CD4-positive, alpha-beta T cell (primary cell): ENCODE measurements at regions not wholly inside any gene's neighbourhood (a gene's known extent, or its start where the extent isn't known, plus 50 kb on each side); places are given as distances from the start of the nearest gene placed in this dataset.

Source experiments
- ATAC-seq: fragments of 200-7000 bp; cut with Tn5 transposase; one replicate; pipeline ENCODE4 v1.10.0; 2022; ENCODE audit warnings: mild to moderate bottlenecking; ENCODE audit not compliant: poor library complexity
- CTCF ChIA-PET: fragments of 350-600 bp; sonication (Branson Sonifier 250); formaldehyde crosslinking; loops from one replicate; lab custom pipeline; 2021; ENCODE audit warnings: antibody characterized with exemption, inconsistent platforms; lab: Charles Lee
- POLR2A ChIA-PET: fragments of 350-600 bp; sonication (Branson Sonifier 250); formaldehyde crosslinking; loops from one replicate; lab custom pipeline; 2021; ENCODE audit warnings: antibody characterized with exemption, inconsistent platforms; lab: Charles Lee
- DNase-seq, 14 experiments: peaks; one replicate each; pipeline ENCODE4 v3.0.0-alpha.2; 2013 to 2020; ENCODE audit warnings: mixed read lengths in 2 of 14
- H3K27ac ChIP-seq, 2 donors: one replicate each; pipeline versions ENCODE4 v1.5.1 to v1.7.0; 2013; ENCODE audit warnings: low read length in 2 of 2, low read depth in 1 of 2, mild to moderate bottlenecking in 1 of 2
- H3K27me3 ChIP-seq, 2 experiments: 1 replicate in 1 of 2; 2 replicates in 1 of 2; pipeline versions ENCODE4 v1.6.1 to v1.7.0; 2013; ENCODE audit warnings: low read length in 2 of 2, control low read depth in 1 of 2, mild to moderate bottlenecking in 1 of 2, moderate library complexity in 1 of 2; ENCODE audit not compliant: insufficient read depth in 2 of 2, control insufficient read depth in 1 of 2
- H3K36me3 ChIP-seq: one replicate; pipeline ENCODE4 v1.6.1; 2013; ENCODE audit warnings: low read length, control low read depth; ENCODE audit not compliant: insufficient read depth
- H3K4me1 ChIP-seq: one replicate; pipeline ENCODE4 v1.6.1; 2013; ENCODE audit warnings: low read length, control low read depth; ENCODE audit not compliant: insufficient read depth
- H3K4me3 ChIP-seq: one replicate; pipeline ENCODE4 v1.5.1; 2013; ENCODE audit warnings: mild to moderate bottlenecking, low read length, moderate library complexity
- H3K9me3 ChIP-seq, 2 experiments: 1 replicate in 1 of 2; 2 replicates in 1 of 2; pipeline versions ENCODE4 v1.6.1 to v1.7.0; 2013; ENCODE audit warnings: low read length in 2 of 2, mild to moderate bottlenecking in 2 of 2, control low read depth in 1 of 2, moderate library complexity in 1 of 2; ENCODE audit not compliant: control insufficient read depth in 1 of 2, insufficient read depth in 1 of 2
- H3K27ac Mint-ChIP-seq: one replicate; pipeline ENCODE4 v1.8.0; 2020; ENCODE audit warnings: mixed read lengths
- H3K27me3 Mint-ChIP-seq: one replicate; pipeline ENCODE4 v1.8.0; 2021; ENCODE audit warnings: mixed read lengths
- H3K36me3 Mint-ChIP-seq: one replicate; pipeline ENCODE4 v1.8.0; 2021; ENCODE audit warnings: low read depth, mixed read lengths
- H3K4me1 Mint-ChIP-seq: one replicate; pipeline ENCODE4 v1.8.0; 2021; ENCODE audit warnings: low read depth, mixed read lengths
- H3K4me3 Mint-ChIP-seq: one replicate; pipeline ENCODE4 v1.8.0; 2020; ENCODE audit warnings: mild to moderate bottlenecking, mixed read lengths
- H3K9me3 Mint-ChIP-seq: one replicate; pipeline ENCODE4 v1.8.0; 2020; ENCODE audit warnings: mixed read lengths
- CTCF ChIP-seq: fragments of 200-600 bp; IDR thresholded peaks from one replicate; pipeline ENCODE4 v1.8.0; 2022; ENCODE audit warnings: antibody characterized with exemption, mild to moderate bottlenecking
- intact Hi-C, 2 experiments: fragments of 100-400 bp; cut with DNase I in 1 of 2; cut with micrococcal nuclease in 1 of 2; formaldehyde crosslinking; loops; one replicate each; pipeline versions ENCODE4 v1.15.1 to v1.9.0; 2023 to 2025; cut with DNase I, micrococcal nuclease

GRCh38 chr2:157948856-157949255 is 72.7 kb upstream of the ACVR1 start:
- ChIA-PET POLR2A (no interaction called here), CTCF (interaction anchor here (0.6 to 1.2 kb wide), 3 partner anchors 18 to 41 kb away, joined by 3 read pairs; no protein-coding TSS in a partner anchor)
- no peak for TF ChIP-seq CTCF
- no peaks in the 10 kb centered on the region for H3K4me1 ChIP-seq
- no peaks in the 10 kb centered on the region for H3K36me3 Mint-ChIP-seq
- H3K27me3 ChIP-seq = peaks cover 0 to 2% of the 10 kb centered on the region in 2 experiments
- DNase-seq (no peak), ATAC-seq (no peak)
- no peaks in the 10 kb centered on the region for H3K9me3 Mint-ChIP-seq
- no peak overlapping the region for H3K27ac Mint-ChIP-seq
- H3K4me3 Mint-ChIP-seq = no peak overlapping the region
- H3K9me3 ChIP-seq = no peaks in the 10 kb centered on the region
- intact Hi-C loops = no loop called here
- H3K36me3 ChIP-seq = no peaks in the 10 kb centered on the region
- no peaks in the 10 kb centered on the region for H3K4me1 Mint-ChIP-seq
- no peak overlapping the region for H3K27ac ChIP-seq
- H3K4me3 ChIP-seq = no peak overlapping the region
- no peaks in the 10 kb centered on the region for H3K27me3 Mint-ChIP-seq

DNA sequence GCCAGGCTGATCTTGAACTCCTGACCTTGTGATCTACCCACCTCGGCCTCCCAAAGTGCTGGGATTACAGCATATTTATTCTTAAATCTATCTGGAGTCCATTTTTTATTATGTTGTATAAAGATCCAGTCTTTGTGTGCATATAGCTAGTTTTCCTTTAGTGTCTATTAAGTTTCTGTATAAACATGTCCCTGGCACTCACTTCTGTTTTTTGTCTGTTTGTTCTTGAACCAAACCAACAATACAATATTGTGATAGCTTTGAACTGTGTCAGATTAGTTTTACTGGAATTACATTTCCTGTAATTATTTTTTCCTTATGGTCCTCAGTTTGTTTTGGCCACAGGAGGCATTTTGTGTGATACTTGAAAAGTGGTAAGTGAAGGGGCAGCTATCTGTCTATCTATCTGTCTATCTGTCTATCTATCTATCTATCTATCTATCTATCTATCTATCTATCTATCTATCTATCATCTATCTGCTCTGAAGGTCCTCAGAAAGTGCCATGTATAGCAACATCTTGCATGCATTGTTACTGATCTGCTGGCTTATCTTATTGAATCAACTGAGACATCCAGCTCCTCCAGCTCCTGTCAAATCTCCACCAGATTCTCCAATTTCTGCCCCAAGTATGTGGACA is 70.9 kb upstream of the ACVR1 start:
- POLR2A ChIA-PET = no interaction called here
- no peak for DNase-seq
- Mint-ChIP-seq H3K27ac (no peak overlapping the region), H3K36me3 (no peaks in the 10 kb centered on the region), H3K4me1 (no peaks in the 10 kb centered on the region), H3K27me3 (no peaks in the 10 kb centered on the region), H3K4me3 (no peak overlapping the region), H3K9me3 (no peaks in the 10 kb centered on the region)
- H3K27me3 ChIP-seq = peaks cover 0 to 2% of the 10 kb centered on the region in 2 experiments
- CTCF ChIA-PET = interaction anchor here (0.6 to 1.2 kb wide), 2 partner anchors 44 to 56 kb away, joined by 3 read pairs; no protein-coding TSS in a partner anchor
- H3K4me3 ChIP-seq = no peak overlapping the region
- H3K27ac ChIP-seq = no peak overlapping the region
- ATAC-seq = no peak
- TF ChIP-seq CTCF = no peak
- no peaks in the 10 kb centered on the region for H3K4me1 ChIP-seq
- no peaks in the 10 kb centered on the region for H3K36me3 ChIP-seq
- no peaks in the 10 kb centered on the region for H3K9me3 ChIP-seq
- intact Hi-C loops = no loop called here

DNA sequence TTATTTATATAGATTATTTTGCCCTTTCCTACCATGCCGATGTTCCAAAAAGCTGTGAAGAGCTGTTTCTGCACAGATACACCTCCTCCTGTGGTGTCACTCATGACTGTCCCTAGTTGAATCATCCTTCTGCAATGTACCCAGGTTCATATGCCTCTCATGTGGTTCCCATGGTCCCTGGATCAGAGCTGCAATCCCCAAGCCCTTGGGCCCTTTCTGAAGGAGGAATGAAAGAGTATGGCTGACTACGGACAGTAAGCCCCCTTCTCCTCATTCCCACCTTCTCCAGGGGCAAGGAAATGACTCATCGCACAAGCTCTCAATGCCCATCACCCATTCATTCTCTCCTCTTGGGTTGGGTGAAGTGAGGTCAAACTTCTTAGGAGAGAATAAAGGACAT is 63.9 kb upstream of the ACVR1 start:
- H3K36me3 Mint-ChIP-seq = no peaks in the 10 kb centered on the region
- no peak overlapping the region for H3K4me3 Mint-ChIP-seq
- no peak for TF ChIP-seq CTCF
- no peak overlapping the region for H3K27ac ChIP-seq
- ATAC-seq (no peak), DNase-seq (no peak)
- no peak overlapping the region for H3K4me3 ChIP-seq
- no peaks in the 10 kb centered on the region for H3K27me3 ChIP-seq
- intact Hi-C loops = no loop called here
- H3K9me3 Mint-ChIP-seq = no peaks in the 10 kb centered on the region
- H3K36me3 ChIP-seq = no peaks in the 10 kb centered on the region
- H3K27me3 Mint-ChIP-seq = no peaks in the 10 kb centered on the region
- no peaks in the 10 kb centered on the region for H3K9me3 ChIP-seq
- CTCF ChIA-PET = no interaction called here
- no peak overlapping the region for H3K27ac Mint-ChIP-seq
- no peaks in the 10 kb centered on the region for H3K4me1 ChIP-seq
- POLR2A ChIA-PET = no interaction called here
- H3K4me1 Mint-ChIP-seq = peaks cover 16% of the 10 kb centered on the region
